NCI-H1105 (cell line): ENCODE measurements at regions not wholly inside any gene's neighbourhood (a gene's known extent, or its start where the extent isn't known, plus 50 kb on each side); places are given as distances from the start of the nearest gene placed in this dataset.
"Not testable (repeated sequence)": the region's sequence is repeated elsewhere in the genome, so short reads cannot be mapped to it uniquely, and the experiment has no call there.

ENCODE experiments used
- DNase-seq: peaks from one replicate; lab custom pipeline; 2025; lab: John Stamatoyannopoulos, UW

GRCh38 chr21:13921455-13921854 is 289.3 kb downstream of the LIPI start:
- not testable (repeated sequence) for DNase-seq

GRCh38 chr21:13907385-13907784 is 297.8 kb downstream of the POTED start:
- DNase-seq: not testable (repeated sequence)

GRCh38 chr21:13896596-13897247 is 287.1 kb downstream of the POTED start:
- not testable (repeated sequence) for DNase-seq

- DNase-seq: not testable (repeated sequence)
These were observed 284.0 kb downstream of the POTED start for GRCh38 chr21:13893617-13894016.

GRCh38 chr21:13893025-13893424 is 283.4 kb downstream of the POTED start:
- not testable (repeated sequence) for DNase-seq

- not testable (repeated sequence) for DNase-seq
These were observed 282.7 kb downstream of the POTED start for GRCh38 chr21:13892146-13892751.

GRCh38 chr21:13889176-13889575 is 279.6 kb downstream of the POTED start:
- not testable (repeated sequence) for DNase-seq

- not testable (repeated sequence) for DNase-seq
These were observed 274.2 kb downstream of the POTED start for GRCh38 chr21:13883641-13884395.

- DNase-seq: not testable (repeated sequence)
These were observed 267.9 kb downstream of the POTED start for GRCh38 chr21:13877503-13877902.

- not testable (repeated sequence) for DNase-seq
These were observed 267.4 kb downstream of the POTED start for GRCh38 chr21:13876999-13877398.

- DNase-seq: not testable (repeated sequence)
These were observed 264.4 kb downstream of the POTED start for GRCh38 chr21:13874001-13874400.

- DNase-seq: no peak
These were observed 245.1 kb downstream of the POTED start for GRCh38 chr21:13854638-13855037.

GRCh38 chr21:13850808-13851207 is 241.2 kb downstream of the POTED start:
- not testable (repeated sequence) for DNase-seq

GRCh38 chr21:13849489-13849888 is 239.9 kb downstream of the POTED start:
- not testable (repeated sequence) for DNase-seq

- not testable (repeated sequence) for DNase-seq
These were observed 237.1 kb downstream of the POTED start for GRCh38 chr21:13846718-13847117.

- DNase-seq: not testable (repeated sequence)
These were observed 235.0 kb downstream of the POTED start for GRCh38 chr21:13844574-13844973.

- DNase-seq: not testable (repeated sequence)
These were observed 233.5 kb downstream of the POTED start for GRCh38 chr21:13843081-13843480.

- DNase-seq: not testable (repeated sequence)
These were observed 218.1 kb downstream of the POTED start for GRCh38 chr21:13827666-13828065.

GRCh38 chr21:13827201-13827600 is 217.6 kb downstream of the POTED start:
- no peak for DNase-seq

GRCh38 chr21:13826511-13826910 is 216.9 kb downstream of the POTED start:
- DNase-seq: not testable (repeated sequence)

GRCh38 chr21:13825218-13825778 is 215.7 kb downstream of the POTED start:
- not testable (repeated sequence) for DNase-seq

GRCh38 chr21:13820286-13820685 is 210.7 kb downstream of the POTED start:
- not testable (repeated sequence) for DNase-seq
